Common myeloid progenitor, CD34-positive (primary cell): ENCODE measurements at regions not wholly inside any gene's neighbourhood (a gene's known extent, or its start where the extent isn't known, plus 50 kb on each side); places are given as distances from the start of the nearest gene placed in this dataset.
"Not testable (repeated sequence)": the region's sequence is repeated elsewhere in the genome, so short reads cannot be mapped to it uniquely, and the experiment has no call there.

Experiments
- CTCF ChIA-PET: fragments of 350-600 bp; sonication (Branson Sonifier 250); formaldehyde crosslinking; loops from one replicate; lab custom pipeline; 2021; ENCODE audit warnings: antibody characterized with exemption; lab: Charles Lee
- POLR2A ChIA-PET: fragments of 350-600 bp; sonication (Branson Sonifier 250); formaldehyde crosslinking; loops from one replicate; lab custom pipeline; 2021; ENCODE audit warnings: antibody characterized with exemption; lab: Charles Lee
- DNase-seq, 3 donors: peaks; one replicate each; pipeline versions ENCODE4 v3.0.0 to v3.0.0-alpha.2; 2013
- H3K27ac ChIP-seq, 2 experiments: 1 replicate in 1 of 2; 2 replicates in 1 of 2; pipeline ENCODE4 v1.7.0; 2013; ENCODE audit warnings: inconsistent platforms in 2 of 2, low read length in 2 of 2, mild to moderate bottlenecking in 2 of 2, low read depth in 1 of 2, moderate library complexity in 1 of 2; ENCODE audit not compliant: severe bottlenecking in 2 of 2, insufficient read depth in 1 of 2, poor library complexity in 1 of 2
- H3K27me3 ChIP-seq, 5 experiments: replicated peaks in 2 of 5; 1 replicate in 3 of 5; 2 replicates in 2 of 5; pipeline versions ENCODE4 v1.6.1 to v1.7.0; 2013; ENCODE audit warnings: low read length in 4 of 5, mild to moderate bottlenecking in 2 of 5, moderate library complexity in 2 of 5, inconsistent platforms in 1 of 5; ENCODE audit not compliant: insufficient read depth in 5 of 5, control insufficient read depth in 4 of 5
- H3K36me3 ChIP-seq, 4 experiments: 1 replicate in 2 of 4; 2 replicates in 2 of 4; pipeline versions ENCODE4 v1.6.1 to v1.7.0; 2013; ENCODE audit warnings: low read length in 3 of 4, control low read depth in 1 of 4, mild to moderate bottlenecking in 1 of 4; ENCODE audit not compliant: control insufficient read depth in 4 of 4, insufficient read depth in 4 of 4
- H3K4me1 ChIP-seq, 4 experiments: 1 replicate in 3 of 4; 2 replicates in 1 of 4; pipeline versions ENCODE4 v1.6.1 to v1.7.1; 2013; ENCODE audit warnings: low read length in 3 of 4, mild to moderate bottlenecking in 3 of 4, control low read depth in 1 of 4, inconsistent platforms in 1 of 4, moderate library complexity in 1 of 4; ENCODE audit not compliant: control insufficient read depth in 4 of 4, insufficient read depth in 4 of 4; ENCODE audit errors: control extremely low read depth in 1 of 4
- H3K4me3 ChIP-seq, 7 experiments: 1 replicate in 4 of 7; 2 replicates in 3 of 7; pipeline versions ENCODE4 v1.5.1 to v1.7.0; 2013; ENCODE audit warnings: mild to moderate bottlenecking in 7 of 7, low read length in 6 of 7, moderate library complexity in 6 of 7, inconsistent platforms in 2 of 7, low read depth in 2 of 7, control low read depth in 1 of 7; ENCODE audit not compliant: insufficient read depth in 4 of 7, control insufficient read depth in 1 of 7; ENCODE audit errors: extremely low read depth in 1 of 7
- H3K9me3 ChIP-seq, 5 experiments: 1 replicate in 4 of 5; 2 replicates in 1 of 5; pipeline versions ENCODE4 v1.6.1 to v1.7.1; 2013; ENCODE audit warnings: low read length in 4 of 5, mild to moderate bottlenecking in 2 of 5, inconsistent platforms in 1 of 5, low read depth in 1 of 5, moderate library complexity in 1 of 5; ENCODE audit not compliant: control insufficient read depth in 4 of 5, insufficient read depth in 2 of 5; ENCODE audit errors: control extremely low read depth in 1 of 5
- WGBS: methylation state at CpG from one replicate; pipeline ENCODE4 v1.1.5; 2013; ENCODE audit not compliant: insufficient coverage; 5-methylcytosine and 5-hydroxymethylcytosine counted together

DNA sequence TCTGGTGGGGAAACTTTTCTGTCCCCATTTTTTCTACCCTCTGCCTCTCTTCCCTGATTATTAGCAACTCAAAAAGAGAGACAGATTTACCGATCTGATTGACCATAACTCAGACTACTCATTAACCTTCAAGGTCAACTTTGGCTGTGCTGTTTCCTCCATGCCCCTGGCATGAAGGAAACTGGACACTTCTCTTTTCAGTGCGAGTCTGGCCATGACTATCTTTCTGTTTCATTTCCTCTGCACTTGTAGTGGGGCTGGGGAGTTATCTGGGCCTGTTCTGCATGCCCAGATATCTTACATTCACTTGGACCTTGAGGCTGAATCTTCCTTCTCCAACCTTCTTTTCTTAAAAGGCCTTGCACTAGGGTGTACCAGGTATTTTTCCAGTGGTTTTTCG is 76.9 kb upstream of the SLCO2A1 start:
- no peak overlapping the region for H3K27ac ChIP-seq
- no peak overlapping the region for H3K4me3 ChIP-seq
- no peaks in the 10 kb centered on the region for H3K27me3 ChIP-seq
- ChIA-PET POLR2A (no interaction called here), CTCF (no interaction called here)
- DNase-seq, result no peak
- H3K36me3 ChIP-seq, result no peaks in the 10 kb centered on the region
- WGBS, result no CpG with 5 or more reads among the region's 3 CpGs
- H3K4me1 ChIP-seq, result no peaks in the 10 kb centered on the region
- H3K9me3 ChIP-seq, result peaks cover 0 to 8% (median 3%) of the 10 kb centered on the region in 5 experiments

GRCh38 chr3:134105876-134106556 is 76.3 kb upstream of the SLCO2A1 start:
- Histone ChIP-seq H3K4me1 (no peaks in the 10 kb centered on the region), H3K36me3 (no peaks in the 10 kb centered on the region), H3K9me3 (peaks cover 0 to 8% (median 3%) of the 10 kb centered on the region in 5 experiments), H3K27me3 (no peaks in the 10 kb centered on the region), H3K27ac (no peak overlapping the region), H3K4me3 (no peak overlapping the region)
- CTCF ChIA-PET, result no interaction called here
- WGBS, result 100% methylated on average over 2 of the region's 2 CpGs
- DNase-seq, result no peak
- POLR2A ChIA-PET, result interaction anchor here (0.6 kb wide), 1 partner anchor 24 kb away, joined by 4 read pairs; no protein-coding TSS in a partner anchor

DNA sequence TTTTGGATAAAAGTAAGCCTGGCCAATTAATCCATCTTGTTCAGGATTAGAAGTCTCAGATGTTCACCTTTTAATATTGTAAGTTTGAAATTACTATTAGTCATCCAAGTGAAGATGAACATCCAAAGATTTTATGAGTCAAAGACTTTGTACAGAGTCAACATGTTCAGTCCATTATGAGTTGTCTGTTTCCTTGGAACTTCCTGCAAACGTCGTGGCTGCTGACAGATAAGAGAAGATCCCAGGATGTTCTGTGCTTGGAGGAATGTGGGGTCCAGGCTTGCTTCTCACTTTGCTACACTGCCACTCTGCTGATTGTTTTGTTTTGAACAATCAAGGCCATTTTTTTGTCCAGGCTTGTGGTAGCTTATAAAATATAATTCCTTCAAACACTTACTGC is 74.3 kb upstream of the SLCO2A1 start:
- no peak overlapping the region for H3K27ac ChIP-seq
- WGBS, result 56% methylated on average over 2 of the region's 2 CpGs
- peaks cover 0 to 8% (median 0%) of the 10 kb centered on the region in 5 experiments for H3K9me3 ChIP-seq
- ChIA-PET CTCF (no interaction called here), POLR2A (no interaction called here)
- H3K36me3 ChIP-seq, result no peaks in the 10 kb centered on the region
- H3K4me3 ChIP-seq, result no peak overlapping the region
- no peaks in the 10 kb centered on the region for H3K4me1 ChIP-seq
- H3K27me3 ChIP-seq, result no peaks in the 10 kb centered on the region
- DNase-seq, result no peak

DNA sequence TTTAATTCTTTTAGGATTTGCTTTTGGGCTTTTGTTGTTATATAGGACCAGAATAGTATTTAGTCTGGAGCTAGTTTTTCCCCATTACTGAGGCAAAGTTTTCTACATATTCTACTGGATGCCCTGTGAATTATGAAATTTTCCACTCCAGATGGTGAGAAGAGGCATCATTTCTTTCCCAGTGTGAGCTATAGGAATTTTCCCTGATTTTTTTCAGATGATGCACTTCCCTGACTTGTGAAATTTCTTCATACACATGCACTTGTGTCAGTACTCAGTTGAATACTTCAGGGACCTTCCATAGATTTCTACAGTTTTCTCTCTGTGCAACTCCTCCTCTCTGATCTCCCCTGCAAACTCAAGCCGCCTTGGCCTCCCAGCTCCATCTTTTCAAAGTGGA is 73.7 kb upstream of the SLCO2A1 start:
- H3K9me3 ChIP-seq, result peaks cover 0 to 8% (median 0%) of the 10 kb centered on the region in 5 experiments
- ChIA-PET CTCF (no interaction called here), POLR2A (no interaction called here)
- no peak overlapping the region for H3K27ac ChIP-seq
- no peaks in the 10 kb centered on the region for H3K36me3 ChIP-seq
- DNase-seq, result no peak
- H3K4me3 ChIP-seq, result no peak overlapping the region
- WGBS, result 100% methylated on average over 1 of the region's 1 CpG
- no peaks in the 10 kb centered on the region for H3K27me3 ChIP-seq
- H3K4me1 ChIP-seq, result no peaks in the 10 kb centered on the region

DNA sequence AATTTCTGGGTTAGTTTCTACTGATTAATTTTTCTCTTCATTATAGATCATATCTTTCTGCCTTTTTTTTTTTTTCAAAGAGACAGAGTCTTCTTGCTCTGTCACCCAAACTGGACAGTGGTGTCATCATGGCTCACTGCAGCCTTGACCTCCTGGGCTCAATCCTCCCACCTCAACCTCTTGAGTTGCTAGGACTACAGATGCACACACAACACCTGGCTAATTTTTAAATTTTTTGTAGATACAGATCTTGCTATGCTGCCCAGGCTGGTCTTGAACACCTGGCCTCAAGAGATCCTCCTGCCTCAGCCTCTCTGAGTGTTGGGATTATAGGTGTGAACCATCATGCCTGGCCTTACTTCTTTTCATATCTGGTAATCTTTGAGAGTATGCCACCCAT is 73.3 kb upstream of the SLCO2A1 start:
- H3K36me3 ChIP-seq, result no peaks in the 10 kb centered on the region
- CTCF ChIA-PET, result no interaction called here
- H3K4me1 ChIP-seq, result no peaks in the 10 kb centered on the region
- DNase-seq, result no peak
- peaks cover 0 to 8% (median 0%) of the 10 kb centered on the region in 5 experiments for H3K9me3 ChIP-seq
- H3K27me3 ChIP-seq, result no peaks in the 10 kb centered on the region
- POLR2A ChIA-PET, result no interaction called here
- H3K27ac ChIP-seq, result no peak overlapping the region
- no peak overlapping the region for H3K4me3 ChIP-seq

GRCh38 chr3:134096214-134096613 is 66.5 kb upstream of the SLCO2A1 start:
- WGBS, result no CpG with 5 or more reads among the region's 3 CpGs
- H3K27me3 ChIP-seq, H3K36me3 ChIP-seq, H3K4me1 ChIP-seq, H3K4me3 ChIP-seq, POLR2A ChIA-PET, DNase-seq, H3K27ac ChIP-seq, H3K9me3 ChIP-seq: not testable (repeated sequence)
- CTCF ChIA-PET, result interaction anchor here (1.0 kb wide), 1 partner anchor 9 kb away, joined by 3 read pairs; no protein-coding TSS in a partner anchor

DNA sequence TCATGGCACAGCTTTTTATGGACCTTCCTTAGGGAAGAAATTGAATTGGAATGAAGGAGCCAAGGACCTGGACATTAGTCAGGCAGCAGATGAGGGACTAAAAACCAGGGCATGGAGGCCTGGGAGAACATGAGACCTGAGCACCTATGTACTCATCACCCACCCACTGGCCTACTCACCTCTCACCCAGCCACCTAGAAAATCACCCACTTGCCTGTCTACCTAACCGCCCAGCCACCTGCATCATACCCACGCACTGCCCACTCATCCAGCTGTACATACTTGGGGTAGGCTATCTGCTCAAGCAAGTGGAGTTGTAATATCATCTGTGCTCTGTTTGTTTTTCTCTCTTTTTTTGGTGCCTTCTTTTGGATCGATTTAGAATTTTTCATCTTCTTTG is 65.3 kb upstream of the SLCO2A1 start:
- CTCF ChIA-PET, result no interaction called here
- Histone ChIP-seq H3K27me3 (no peaks in the 10 kb centered on the region), H3K4me1 (no peaks in the 10 kb centered on the region), H3K9me3 (peaks cover 0 to 2% (median 0%) of the 10 kb centered on the region in 5 experiments), H3K36me3 (no peaks in the 10 kb centered on the region), H3K27ac (no peak overlapping the region), H3K4me3 (no peak overlapping the region)
- WGBS, result no CpG with 5 or more reads among the region's 3 CpGs
- POLR2A ChIA-PET, result no interaction called here
- DNase-seq, result no peak
